ENCODE measurements at regions not wholly inside any gene's neighbourhood (a gene's known extent, or its start where the extent isn't known, plus 50 kb on each side); places are given as distances from the start of the nearest gene placed in this dataset.
"Not testable (repeated sequence)": the region's sequence is repeated elsewhere in the genome, so short reads cannot be mapped to it uniquely, and the experiment has no call there.

- intact Hi-C loops (cut with DNase I) = not testable (repeated sequence)
- DNase-seq = peak in 4 of 7 donors; percentile 13 to 26 (median 18)
- WGBS, 4 donors = 37 to 78% (median 60%) methylated on average over 1 to 2 of the region's 3 CpGs
Observed at GRCh38 chr2:89048138-89049066, 356.9 kb downstream of the RPIA start.

DNA sequence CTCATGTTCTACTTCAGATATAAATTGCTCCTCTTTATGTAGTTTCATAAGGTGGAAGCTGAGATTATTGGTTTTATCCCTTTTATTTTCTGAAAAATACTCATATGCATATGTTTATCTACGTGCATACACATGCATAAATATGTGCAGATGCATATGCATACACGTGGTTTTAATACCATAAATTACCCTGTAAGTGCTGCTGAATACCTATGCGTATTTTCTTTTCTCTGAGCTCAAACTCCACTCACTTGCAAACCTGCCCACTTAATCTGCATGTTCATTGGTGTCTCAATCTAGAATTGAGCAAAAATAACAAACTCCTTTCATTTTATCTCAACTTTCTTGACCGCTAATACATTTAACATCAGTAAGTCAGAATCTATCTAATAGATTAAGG lies 367.1 kb downstream of the RPIA start:
- H3K4me1 ChIP-seq (replicated peaks in 1 of 2); DNase-seq; H3K27ac ChIP-seq; H3K9me3 ChIP-seq (replicated peaks in 1 of 3); H3K27me3 ChIP-seq; H3K4me3 ChIP-seq; H3K36me3 ChIP-seq (replicated peaks in 1 of 2); intact Hi-C loops (cut with DNase I): not testable (repeated sequence)
- 50 to 65% (median 58%) methylated on average over 3 to 4 of the region's 4 CpGs for WGBS, 4 donors

More at GRCh38 chr2:89048138-89049066, 356.9 kb downstream of the RPIA start:
- H3K27ac ChIP-seq; H3K4me1 ChIP-seq (replicated peaks in 1 of 2); H3K36me3 ChIP-seq (replicated peaks in 1 of 2); H3K9me3 ChIP-seq (replicated peaks in 1 of 3); H3K4me3 ChIP-seq; H3K27me3 ChIP-seq: not testable (repeated sequence)
- peak; percentile 21 to 73 (median 44) for TF ChIP-seq CTCF (IDR thresholded peaks at IDR 0.05)

- DNase-seq; H3K27ac ChIP-seq; H3K27me3 ChIP-seq; H3K4me3 ChIP-seq; H3K4me1 ChIP-seq (replicated peaks in 1 of 2); intact Hi-C loops (cut with DNase I); H3K9me3 ChIP-seq (replicated peaks in 1 of 3); H3K36me3 ChIP-seq (replicated peaks in 1 of 2): not testable (repeated sequence)
- WGBS, 4 donors = 24 to 55% (median 46%) methylated on average over 1 of the region's 1 CpG
Observed at GRCh38 chr2:89061174-89061573, 369.7 kb downstream of the RPIA start.

- WGBS, 4 donors = 28 to 58% (median 55%) methylated on average over 4 of the region's 4 CpGs
- intact Hi-C loops (cut with DNase I) = not testable (repeated sequence)
Observed at GRCh38 chr2:89076771-89077170, 385.3 kb downstream of the RPIA start.

GRCh38 chr2:89092911-89093310 lies 401.4 kb downstream of the RPIA start:
- H3K4me3 ChIP-seq; H3K36me3 ChIP-seq (replicated peaks in 1 of 2); H3K27ac ChIP-seq; H3K4me1 ChIP-seq (replicated peaks in 1 of 2); DNase-seq; H3K27me3 ChIP-seq; intact Hi-C loops (cut with DNase I); H3K9me3 ChIP-seq (replicated peaks in 1 of 3): not testable (repeated sequence)
- WGBS, 4 donors = 67 to 81% (median 73%) methylated on average over 6 to 8 of the region's 8 CpGs

More at GRCh38 chr2:89076771-89077170, 385.3 kb downstream of the RPIA start:
- not testable (repeated sequence) for H3K9me3 ChIP-seq (replicated peaks in 1 of 3); H3K27ac ChIP-seq; H3K27me3 ChIP-seq; H3K36me3 ChIP-seq (replicated peaks in 1 of 2); H3K4me1 ChIP-seq (replicated peaks in 1 of 2); H3K4me3 ChIP-seq
- peak in 2 of 7 donors; percentile 1 to 13 for DNase-seq

DNA sequence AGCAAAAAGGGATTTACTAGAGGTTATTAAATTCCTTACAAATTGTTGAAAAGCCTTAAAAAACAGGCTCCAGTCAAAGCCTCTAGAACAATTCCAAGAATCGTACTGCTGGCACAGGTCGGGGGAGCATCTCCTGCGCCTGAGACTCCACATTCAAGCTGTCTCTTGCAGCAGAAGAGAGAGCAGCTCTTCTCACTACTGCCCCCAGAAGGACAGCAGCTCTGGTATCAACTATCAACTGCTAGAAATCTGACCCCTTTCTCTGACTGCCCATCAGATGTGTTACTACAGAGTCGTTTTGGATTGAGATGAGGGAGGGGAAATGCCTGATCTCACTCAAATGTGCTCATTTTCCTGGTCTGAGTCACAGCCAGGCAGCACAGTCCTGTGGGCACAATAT lies 403.6 kb downstream of the RPIA start:
- H3K27me3 ChIP-seq; intact Hi-C loops (cut with DNase I); H3K4me3 ChIP-seq; DNase-seq; H3K4me1 ChIP-seq (replicated peaks in 1 of 2); H3K27ac ChIP-seq; H3K9me3 ChIP-seq (replicated peaks in 1 of 3); H3K36me3 ChIP-seq (replicated peaks in 1 of 2): not testable (repeated sequence)
- WGBS, 4 donors = 27 to 50% (median 43%) methylated on average over 4 of the region's 4 CpGs

GRCh38 chr2:89102587-89102986 lies 411.1 kb downstream of the RPIA start:
- DNase-seq; intact Hi-C loops (cut with DNase I); H3K4me3 ChIP-seq; H3K9me3 ChIP-seq (replicated peaks in 1 of 3); H3K27ac ChIP-seq; H3K36me3 ChIP-seq (replicated peaks in 1 of 2); H3K27me3 ChIP-seq; H3K4me1 ChIP-seq (replicated peaks in 1 of 2): not testable (repeated sequence)
- WGBS, 4 donors = 49 to 78% (median 62%) methylated on average over 3 to 4 of the region's 4 CpGs

DNA sequence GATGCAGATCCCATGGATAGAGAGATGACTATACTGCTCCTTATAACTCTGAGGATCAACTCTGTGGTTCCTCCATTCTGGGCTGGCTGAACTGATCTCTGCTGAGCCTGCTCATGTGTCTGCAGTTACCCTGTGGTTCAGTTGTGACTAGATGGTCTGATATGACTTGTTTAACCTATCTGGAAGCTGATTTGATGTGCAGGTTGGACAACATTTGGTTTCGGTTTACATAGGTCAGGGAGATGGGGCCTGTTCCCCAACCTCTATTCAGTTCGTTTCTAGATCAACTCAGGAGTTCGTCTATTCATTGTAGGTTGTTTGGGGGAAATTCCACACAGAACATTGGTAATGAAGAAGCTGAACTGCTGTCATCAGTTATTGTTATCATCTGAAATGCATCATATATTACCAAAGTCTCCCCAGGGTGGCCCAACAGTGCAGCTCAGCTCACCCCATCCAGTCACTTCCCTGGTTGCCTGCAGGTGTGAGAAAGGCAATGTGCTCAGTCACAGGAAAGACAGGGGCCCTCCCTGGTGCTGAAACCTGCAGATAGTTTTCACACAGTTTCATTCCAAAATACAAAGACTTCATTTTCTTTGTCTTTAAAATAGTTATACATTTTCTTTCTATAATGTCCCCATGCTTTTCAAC lies 415.0 kb downstream of the RPIA start:
- 31 to 52% methylated on average over 2 of the region's 3 CpGs; no CpG with 5 or more reads in 2 of the 4 donors for WGBS, 4 donors
- H3K27me3 ChIP-seq = not testable (repeated sequence)

More for the DNA sequence above, 415.0 kb downstream of the RPIA start:
- H3K27ac ChIP-seq; H3K36me3 ChIP-seq (replicated peaks in 1 of 2); intact Hi-C loops (cut with DNase I); H3K4me3 ChIP-seq; DNase-seq; H3K4me1 ChIP-seq (replicated peaks in 1 of 2); H3K9me3 ChIP-seq (replicated peaks in 1 of 3): not testable (repeated sequence)
